ENCODE measurements at regions not wholly inside any gene's neighbourhood (a gene's known extent, or its start where the extent isn't known, plus 50 kb on each side); places are given as distances from the start of the nearest gene placed in this dataset.
"Not testable (repeated sequence)": the region's sequence is repeated elsewhere in the genome, so short reads cannot be mapped to it uniquely, and the experiment has no call there.

- H3K4me3 Mint-ChIP-seq (ENCODE audit: unreplicated experiment): no peak overlapping the region
- Histone ChIP-seq H3K36me3 (ENCODE audit: control insufficient read depth, insufficient read depth, low read length) (no peaks in the 10 kb centered on the region), H3K27me3 (replicated peaks; ENCODE audit: control insufficient read depth, insufficient read depth, low read length) (no peaks in the 10 kb centered on the region), H3K4me1 (peaks cover 10% of the 10 kb centered on the region; the same call in 1 of the 2 replicates), H3K4me3 (ENCODE audit: low read depth, low read length) (no peak overlapping the region), H3K9me3 (no peaks in the 10 kb centered on the region)
- BruUV-seq (replicated peaks): no TSS peak
- no peaks in the 10 kb centered on the region for H3K27me3 Mint-ChIP-seq (ENCODE audit: insufficient read depth, unreplicated experiment)
- H3K27ac Mint-ChIP-seq (ENCODE audit: unreplicated experiment): no peak overlapping the region
- no peaks in the 10 kb centered on the region for H3K9me3 Mint-ChIP-seq (ENCODE audit: unreplicated experiment)
- H3K4me1 Mint-ChIP-seq (ENCODE audit: low read depth, unreplicated experiment): peaks cover 12% of the 10 kb centered on the region
- ChIA-PET POLR2A (no interaction called here), CTCF (no interaction called here)
- H3K36me3 Mint-ChIP-seq (ENCODE audit: insufficient read depth, unreplicated experiment): no peaks in the 10 kb centered on the region
- intact Hi-C loops (cut with micrococcal nuclease; ENCODE audit: unreplicated experiment): no loop called here
- no peak for TF ChIP-seq CTCF (IDR thresholded peaks at IDR 0.05; ENCODE audit: insufficient read depth in 1 of 2, low read depth in 1 of 2, low read length in 1 of 2, severe bottlenecking in 1 of 2, unreplicated experiment in 1 of 2)
- DNase-seq: no peak
Observed at GRCh38 chr11:72522186-72522585, 87.9 kb upstream of the CLPB start.

- Mint-ChIP-seq H3K27me3 (ENCODE audit: insufficient read depth, unreplicated experiment) (no peaks in the 10 kb centered on the region), H3K9me3 (ENCODE audit: unreplicated experiment) (no peaks in the 10 kb centered on the region), H3K4me1 (ENCODE audit: low read depth, unreplicated experiment) (peaks cover 7% of the 10 kb centered on the region), H3K27ac (ENCODE audit: unreplicated experiment) (no peak overlapping the region), H3K36me3 (ENCODE audit: insufficient read depth, unreplicated experiment) (no peaks in the 10 kb centered on the region), H3K4me3 (ENCODE audit: unreplicated experiment) (no peak overlapping the region)
- DNase-seq: no peak
- no TSS peak for BruUV-seq (replicated peaks)
- ChIA-PET CTCF (no interaction called here), POLR2A (no interaction called here)
- peaks cover 6% of the 10 kb centered on the region; the same call in 1 of the 2 replicates for H3K4me1 ChIP-seq
- H3K9me3 ChIP-seq: no peaks in the 10 kb centered on the region
- H3K4me3 ChIP-seq (ENCODE audit: low read depth, low read length): no peak overlapping the region
- H3K36me3 ChIP-seq (ENCODE audit: control insufficient read depth, insufficient read depth, low read length): no peaks in the 10 kb centered on the region
- no peaks in the 10 kb centered on the region for H3K27me3 ChIP-seq (replicated peaks; ENCODE audit: control insufficient read depth, insufficient read depth, low read length)
- intact Hi-C loops (cut with micrococcal nuclease; ENCODE audit: unreplicated experiment): no loop called here
- no peak for TF ChIP-seq CTCF (IDR thresholded peaks at IDR 0.05; ENCODE audit: insufficient read depth in 1 of 2, low read depth in 1 of 2, low read length in 1 of 2, severe bottlenecking in 1 of 2, unreplicated experiment in 1 of 2)
Observed at GRCh38 chr11:72521664-72522063, 87.3 kb upstream of the CLPB start.

- no peaks in the 10 kb centered on the region for H3K27me3 Mint-ChIP-seq (ENCODE audit: insufficient read depth, unreplicated experiment)
- intact Hi-C loops (cut with micrococcal nuclease; ENCODE audit: unreplicated experiment): no loop called here
- DNase-seq: no peak
- CTCF ChIA-PET: interaction anchor here (0.7 kb wide), 1 partner anchor 21 kb away, joined by 3 read pairs; no protein-coding TSS in a partner anchor
- no TSS peak for BruUV-seq (replicated peaks)
- Histone ChIP-seq H3K9me3 (no peaks in the 10 kb centered on the region), H3K36me3 (ENCODE audit: control insufficient read depth, insufficient read depth, low read length) (no peaks in the 10 kb centered on the region), H3K4me3 (ENCODE audit: low read depth, low read length) (no peak overlapping the region), H3K27me3 (replicated peaks; ENCODE audit: control insufficient read depth, insufficient read depth, low read length) (no peaks in the 10 kb centered on the region), H3K4me1 (no peaks in the 10 kb centered on the region)
- no peaks in the 10 kb centered on the region for H3K4me1 Mint-ChIP-seq (ENCODE audit: low read depth, unreplicated experiment)
- H3K4me3 Mint-ChIP-seq (ENCODE audit: unreplicated experiment): no peak overlapping the region
- POLR2A ChIA-PET: no interaction called here
- no peak for TF ChIP-seq CTCF (IDR thresholded peaks at IDR 0.05; ENCODE audit: insufficient read depth in 1 of 2, low read depth in 1 of 2, low read length in 1 of 2, severe bottlenecking in 1 of 2, unreplicated experiment in 1 of 2)
- H3K36me3 Mint-ChIP-seq (ENCODE audit: insufficient read depth, unreplicated experiment): no peaks in the 10 kb centered on the region
- H3K27ac Mint-ChIP-seq (ENCODE audit: unreplicated experiment): no peak overlapping the region
- no peaks in the 10 kb centered on the region for H3K9me3 Mint-ChIP-seq (ENCODE audit: unreplicated experiment)
Observed at GRCh38 chr11:72520815-72521214, 86.5 kb upstream of the CLPB start.

GRCh38 chr11:72519882-72520281, 85.6 kb upstream of the CLPB start:
- BruUV-seq (replicated peaks); CTCF ChIA-PET: not testable (repeated sequence)

More at GRCh38 chr11:72519882-72520281, 85.6 kb upstream of the CLPB start:
- POLR2A ChIA-PET; H3K27me3 ChIP-seq (replicated peaks; ENCODE audit: control insufficient read depth, insufficient read depth, low read length); DNase-seq; H3K36me3 ChIP-seq (ENCODE audit: control insufficient read depth, insufficient read depth, low read length); H3K27me3 Mint-ChIP-seq (ENCODE audit: insufficient read depth, unreplicated experiment); H3K4me1 ChIP-seq; H3K4me3 Mint-ChIP-seq (ENCODE audit: unreplicated experiment); intact Hi-C loops (cut with micrococcal nuclease; ENCODE audit: unreplicated experiment); H3K27ac Mint-ChIP-seq (ENCODE audit: unreplicated experiment); H3K9me3 Mint-ChIP-seq (ENCODE audit: unreplicated experiment); H3K4me3 ChIP-seq (ENCODE audit: low read depth, low read length); H3K4me1 Mint-ChIP-seq (ENCODE audit: low read depth, unreplicated experiment); H3K9me3 ChIP-seq; H3K36me3 Mint-ChIP-seq (ENCODE audit: insufficient read depth, unreplicated experiment): not testable (repeated sequence)

Measured in Caco-2 (cell line).